Sigmoid colon (tissue), 4 donors: ENCODE measurements at regions not wholly inside any gene's neighbourhood (a gene's known extent, or its start where the extent isn't known, plus 50 kb on each side); places are given as distances from the start of the nearest gene placed in this dataset.

Source experiments
- EP300 ChIP-seq, 4 donors: sonication (generic); formaldehyde crosslinking; IDR thresholded peaks; one replicate each; pipeline ENCODE4 v1.6.1; 2017; ENCODE audit warnings: antibody characterized with exemption in 4 of 4
- POLR2A ChIP-seq, 2 donors: fragments of 450-650 bp; IDR thresholded peaks; one replicate each; pipeline ENCODE4 v1.6.1; 2016; ENCODE audit warnings: antibody characterized with exemption in 2 of 2, mild to moderate bottlenecking in 2 of 2, moderate library complexity in 2 of 2
- POLR2AphosphoS5 ChIP-seq, 4 donors: sonication (generic); formaldehyde crosslinking; IDR thresholded peaks; one replicate each; pipeline ENCODE4 v1.6.1; 2017; ENCODE audit warnings: antibody characterized with exemption in 4 of 4
- TF ChIP-seq, protein P1 (sequence below), 4 experiments: fragments of 450-650 bp in 3 of 4; fragments of 200-600 bp in 1 of 4; IDR thresholded peaks; one replicate each; pipeline ENCODE4 v1.5.1; 2016 to 2019; ENCODE audit warnings: antibody characterized with exemption in 4 of 4, mild to moderate bottlenecking in 3 of 4, moderate library complexity in 2 of 4

DNA sequence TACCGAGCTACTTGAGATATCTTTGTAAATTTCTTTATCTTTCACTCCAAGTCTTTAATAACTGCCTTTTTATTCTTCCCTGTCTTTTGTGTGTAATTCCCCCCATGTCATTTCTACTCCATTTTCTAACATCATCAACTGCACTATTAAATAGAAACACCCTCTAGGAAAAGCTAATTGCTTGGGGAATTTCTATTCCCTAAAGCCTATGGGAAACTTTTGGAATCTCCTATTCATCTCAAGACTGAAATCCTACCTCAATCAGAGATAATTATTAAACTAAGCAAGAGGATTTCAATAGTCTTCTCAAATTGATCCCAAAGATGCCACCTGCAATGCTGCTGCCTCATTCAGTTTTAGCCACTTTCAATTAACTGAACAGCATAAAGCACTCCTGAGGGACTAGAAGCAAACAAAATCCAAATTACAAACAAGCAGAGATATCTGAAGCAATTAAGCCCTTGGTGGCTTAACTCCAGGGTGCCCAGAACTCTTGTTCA lies 598.7 kb downstream of the IGSF11 start:
- TF ChIP-seq, protein P1, sequence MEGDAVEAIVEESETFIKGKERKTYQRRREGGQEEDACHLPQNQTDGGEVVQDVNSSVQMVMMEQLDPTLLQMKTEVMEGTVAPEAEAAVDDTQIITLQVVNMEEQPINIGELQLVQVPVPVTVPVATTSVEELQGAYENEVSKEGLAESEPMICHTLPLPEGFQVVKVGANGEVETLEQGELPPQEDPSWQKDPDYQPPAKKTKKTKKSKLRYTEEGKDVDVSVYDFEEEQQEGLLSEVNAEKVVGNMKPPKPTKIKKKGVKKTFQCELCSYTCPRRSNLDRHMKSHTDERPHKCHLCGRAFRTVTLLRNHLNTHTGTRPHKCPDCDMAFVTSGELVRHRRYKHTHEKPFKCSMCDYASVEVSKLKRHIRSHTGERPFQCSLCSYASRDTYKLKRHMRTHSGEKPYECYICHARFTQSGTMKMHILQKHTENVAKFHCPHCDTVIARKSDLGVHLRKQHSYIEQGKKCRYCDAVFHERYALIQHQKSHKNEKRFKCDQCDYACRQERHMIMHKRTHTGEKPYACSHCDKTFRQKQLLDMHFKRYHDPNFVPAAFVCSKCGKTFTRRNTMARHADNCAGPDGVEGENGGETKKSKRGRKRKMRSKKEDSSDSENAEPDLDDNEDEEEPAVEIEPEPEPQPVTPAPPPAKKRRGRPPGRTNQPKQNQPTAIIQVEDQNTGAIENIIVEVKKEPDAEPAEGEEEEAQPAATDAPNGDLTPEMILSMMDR (IDR thresholded peaks at IDR 0.05), result no peak
- TF ChIP-seq EP300 (IDR thresholded peaks at IDR 0.05), result no peak
- no peak for TF ChIP-seq POLR2AphosphoS5 (IDR thresholded peaks at IDR 0.05)
- no peak for TF ChIP-seq POLR2A (IDR thresholded peaks at IDR 0.05)
